ENCODE measurements at regions not wholly inside any gene's neighbourhood (a gene's known extent, or its start where the extent isn't known, plus 50 kb on each side); places are given as distances from the start of the nearest gene placed in this dataset.

GRCh38 chr18:22726469-22726868 is 206.7 kb upstream of the RBBP8 start:
- Mint-ChIP-seq H3K4me1 (no peaks in the 10 kb centered on the region), H3K27ac (no peak overlapping the region), H3K36me3 (no peaks in the 10 kb centered on the region), H3K27me3 (ENCODE audit: insufficient read depth, low read depth) (peaks cover 4% of the 10 kb centered on the region), H3K4me3 (no peak overlapping the region), H3K9me3 (peaks cover 1% of the 10 kb centered on the region)
- H3K4me1 ChIP-seq: peaks cover under 1% of the 10 kb centered on the region
- no peak overlapping the region for H3K9ac ChIP-seq
- H3F3A ChIP-seq (ENCODE audit: low read depth): no peaks in the 10 kb centered on the region
- no peaks in the 10 kb centered on the region for H3K79me2 ChIP-seq (ENCODE audit: low read depth)
- H3K27ac ChIP-seq: no peak overlapping the region
- DNase-seq (ENCODE audit: low spot score): no peak
- H3K36me3 ChIP-seq: no peaks in the 10 kb centered on the region
- H3K27me3 ChIP-seq: no peaks in the 10 kb centered on the region
- no peak overlapping the region for H3K4me3 ChIP-seq
- TF ChIP-seq CTCF (IDR thresholded peaks at IDR 0.05) (no peak), EZH2phosphoT487 (IDR thresholded peaks at IDR 0.05) (no peak), EZH2 (IDR thresholded peaks at IDR 0.05) (no peak)
- H2AFZ ChIP-seq (replicated peaks): no peak overlapping the region
- H4K20me1 ChIP-seq (ENCODE audit: low read depth): no peaks in the 10 kb centered on the region
- no peak overlapping the region for H3K4me2 ChIP-seq
- no peaks in the 10 kb centered on the region for H3K9me3 ChIP-seq (ENCODE audit: low read depth)

- no peak overlapping the region for H3K4me3 Mint-ChIP-seq
- H3K79me2 ChIP-seq (ENCODE audit: low read depth): no peaks in the 10 kb centered on the region
- no peak overlapping the region for H3K27ac ChIP-seq
- no peak overlapping the region for H3K9ac ChIP-seq
- peaks cover 6% of the 10 kb centered on the region for H3K4me1 ChIP-seq
- TF ChIP-seq EZH2 (IDR thresholded peaks at IDR 0.05) (no peak), CTCF (IDR thresholded peaks at IDR 0.05) (no peak)
- H3K27ac Mint-ChIP-seq: no peak overlapping the region
- no peaks in the 10 kb centered on the region for H3K9me3 ChIP-seq (ENCODE audit: low read depth)
- H3K4me3 ChIP-seq: no peak overlapping the region
- no peaks in the 10 kb centered on the region for H4K20me1 ChIP-seq (ENCODE audit: low read depth)
- H2AFZ ChIP-seq (replicated peaks): no peak overlapping the region
- no peaks in the 10 kb centered on the region for H3K36me3 Mint-ChIP-seq
- no peaks in the 10 kb centered on the region for H3K4me1 Mint-ChIP-seq
- H3K27me3 Mint-ChIP-seq (ENCODE audit: insufficient read depth, low read depth): peaks cover 4% of the 10 kb centered on the region
- no peaks in the 10 kb centered on the region for H3K36me3 ChIP-seq
- no peak for DNase-seq (ENCODE audit: low spot score)
- no peaks in the 10 kb centered on the region for H3F3A ChIP-seq (ENCODE audit: low read depth)
- H3K4me2 ChIP-seq: no peak overlapping the region
- H3K27me3 ChIP-seq: no peaks in the 10 kb centered on the region
- peaks cover 1% of the 10 kb centered on the region for H3K9me3 Mint-ChIP-seq
These were observed 205.1 kb upstream of the RBBP8 start for GRCh38 chr18:22728016-22728415.

GRCh38 chr18:22728481-22729105 is 204.5 kb upstream of the RBBP8 start:
- peaks cover 4% of the 10 kb centered on the region for H3K27me3 Mint-ChIP-seq (ENCODE audit: insufficient read depth, low read depth)
- no peak overlapping the region for H2AFZ ChIP-seq (replicated peaks)

More at GRCh38 chr18:22728481-22729105, 204.5 kb upstream of the RBBP8 start:
- Histone ChIP-seq H3F3A (ENCODE audit: low read depth) (no peaks in the 10 kb centered on the region), H3K4me1 (peaks cover 6% of the 10 kb centered on the region), H3K9me3 (ENCODE audit: low read depth) (no peaks in the 10 kb centered on the region), H3K4me3 (no peak overlapping the region), H4K20me1 (ENCODE audit: low read depth) (no peaks in the 10 kb centered on the region), H3K9ac (no peak overlapping the region), H3K27me3 (no peaks in the 10 kb centered on the region), H3K36me3 (no peaks in the 10 kb centered on the region), H3K4me2 (no peak overlapping the region), H3K27ac (no peak overlapping the region), H3K79me2 (ENCODE audit: low read depth) (no peaks in the 10 kb centered on the region)
- Mint-ChIP-seq H3K4me3 (no peak overlapping the region), H3K4me1 (no peaks in the 10 kb centered on the region), H3K27ac (no peak overlapping the region), H3K36me3 (no peaks in the 10 kb centered on the region), H3K9me3 (peaks cover 1% of the 10 kb centered on the region)
- no peak for DNase-seq (ENCODE audit: low spot score)
- TF ChIP-seq CTCF (IDR thresholded peaks at IDR 0.05) (no peak), EZH2 (IDR thresholded peaks at IDR 0.05) (no peak), EZH2phosphoT487 (IDR thresholded peaks at IDR 0.05) (no peak)
